Panc1 (cell line): ENCODE measurements at regions not wholly inside any gene's neighbourhood (a gene's known extent, or its start where the extent isn't known, plus 50 kb on each side); places are given as distances from the start of the nearest gene placed in this dataset.

Experiments
- ATAC-seq: fragments of 200-7000 bp; cut with Tn5 transposase; 2 replicates; pipeline ENCODE4 v1.9.1; 2020; ENCODE audit warnings: mild to moderate bottlenecking, moderate library complexity
- BruUV-seq: library from RNA; stranded (reverse); fragments of 400-500 nt; replicated peaks from 2 replicates; lab custom pipeline; 2021; lab: Mats Ljungman, UMichigan
- CTCF ChIA-PET: fragments of 300-600 bp; sonication (Branson Sonifier 250); formaldehyde crosslinking; loops from one replicate; lab custom pipeline; 2022; ENCODE audit warnings: antibody characterized with exemption; lab: Charles Lee
- POLR2A ChIA-PET: fragments of 300-600 bp; sonication (Branson Sonifier 250); formaldehyde crosslinking; loops from one replicate; lab custom pipeline; 2022; ENCODE audit warnings: antibody characterized with exemption; lab: Charles Lee
- DNase-seq: peaks from one replicate; pipeline ENCODE4 v3.0.0-alpha.2; 2010; ENCODE audit warnings: low read depth, low spot score
- H3K27ac ChIP-seq: 2 replicates; pipeline ENCODE4 v1.5.1; 2011; ENCODE audit warnings: mild to moderate bottlenecking, low read length, inconsistent platforms
- H3K27me3 ChIP-seq: fragments of 200-500 bp; sonication (Bioruptor generic); 2 replicates; pipeline ENCODE4 v1.6.0; 2014; ENCODE audit warnings: low read length, inconsistent platforms; ENCODE audit not compliant: control insufficient read depth, insufficient read depth
- H3K36me3 ChIP-seq: fragments of 200-500 bp; sonication (Bioruptor generic); 2 replicates; pipeline ENCODE4 v1.5.1; 2014; ENCODE audit warnings: inconsistent platforms, mild to moderate bottlenecking, low read length, moderate library complexity; ENCODE audit not compliant: control insufficient read depth, insufficient read depth
- H3K4me1 ChIP-seq: 2 replicates; pipeline ENCODE4 v1.5.1; 2011; ENCODE audit warnings: inconsistent platforms, mild to moderate bottlenecking, low read length, moderate library complexity; ENCODE audit not compliant: control insufficient read depth, insufficient read depth
- H3K4me3 ChIP-seq, 2 experiments: 2 replicates each; pipeline ENCODE4 v1.5.1; 2011 to 2012; ENCODE audit warnings: low read depth in 2 of 2, low read length in 2 of 2, mild to moderate bottlenecking in 2 of 2, inconsistent platforms in 1 of 2, moderate library complexity in 1 of 2
- H3K9me3 ChIP-seq: fragments of 200-500 bp; sonication (Bioruptor generic); 2 replicates; pipeline ENCODE4 v1.5.1; 2014; ENCODE audit warnings: low read depth, mild to moderate bottlenecking, inconsistent platforms, low read length, moderate library complexity; ENCODE audit not compliant: control insufficient read depth, insufficient read depth
- CTCF ChIP-seq: fragments of 450-650 bp; IDR thresholded peaks from 2 replicates; pipeline ENCODE4 v1.5.1; 2017; ENCODE audit warnings: mild to moderate bottlenecking
- POLR2AphosphoS5 ChIP-seq: IDR thresholded peaks from 2 replicates; pipeline ENCODE4 v1.6.1; 2012; ENCODE audit warnings: mild to moderate bottlenecking, low read depth, low read length, moderate library complexity
- REST ChIP-seq, 2 experiments: IDR thresholded peaks; 2 replicates each; pipeline ENCODE4 v1.6.1; 2011 to 2012; ENCODE audit warnings: low read depth in 2 of 2, control low read depth in 1 of 2, low read length in 1 of 2, mild to moderate bottlenecking in 1 of 2, moderate library complexity in 1 of 2; ENCODE audit not compliant: insufficient read depth in 1 of 2
- SIN3A ChIP-seq: IDR thresholded peaks from 2 replicates; pipeline ENCODE4 v1.6.1; 2012; ENCODE audit warnings: low read depth, mild to moderate bottlenecking, low read length, moderate library complexity, borderline replicate concordance; ENCODE audit not compliant: insufficient read depth
- TCF7L2 ChIP-seq: IDR thresholded peaks from 2 replicates; pipeline ENCODE4 v1.6.1; 2011; ENCODE audit warnings: mild to moderate bottlenecking, low read depth, low read length, inconsistent platforms
- in situ Hi-C: cut with HindIII; loops from 2 replicates; pipeline ENCODE4 v1.10.0; 2016; ENCODE audit warnings: low sequenced_read_pairs, low pct_unique_long_range_greater_than_20kb
- intact Hi-C: fragments of 100-400 bp; cut with micrococcal nuclease; formaldehyde crosslinking; loops from one replicate; pipeline ENCODE4 v1.10.0; 2022; ENCODE audit not compliant: unreplicated experiment

GRCh38 chr4:1501754-1502500 is 95.7 kb upstream of the NKX1-1 start:
- no peaks in the 10 kb centered on the region for H3K27me3 ChIP-seq
- H3K36me3 ChIP-seq: no peaks in the 10 kb centered on the region
- BruUV-seq: no TSS peak
- no peak overlapping the region for H3K4me3 ChIP-seq
- TF ChIP-seq TCF7L2 (no peak), SIN3A (no peak), REST (IDR thresholded peaks at IDR 0.05; ENCODE audit: insufficient read depth in 1 of 2, low read depth in 2 of 2, low read length in 1 of 2) (no peak), CTCF (no peak), POLR2AphosphoS5 (no peak)
- H3K9me3 ChIP-seq: no peaks in the 10 kb centered on the region
- POLR2A ChIA-PET: no interaction called here
- H3K27ac ChIP-seq: no peak overlapping the region
- CTCF ChIA-PET: no interaction called here
- DNase-seq (no peak), ATAC-seq (no peak)
- no peaks in the 10 kb centered on the region for H3K4me1 ChIP-seq
- in situ Hi-C loops (no loop called here), intact Hi-C loops (no loop called here)

- intact Hi-C loops (no loop called here), in situ Hi-C loops (no loop called here)
- H3K27ac ChIP-seq: no peak overlapping the region
- no peaks in the 10 kb centered on the region for H3K9me3 ChIP-seq
- H3K4me1 ChIP-seq: no peaks in the 10 kb centered on the region
- no TSS peak for BruUV-seq
- DNase-seq (no peak), ATAC-seq (no peak)
- ChIA-PET CTCF (no interaction called here), POLR2A (interaction anchor here (0.6 kb wide), 1 partner anchor 918 kb away, joined by 3 read pairs; no protein-coding TSS in a partner anchor)
- no peak overlapping the region for H3K4me3 ChIP-seq
- TF ChIP-seq TCF7L2 (no peak), CTCF (no peak), POLR2AphosphoS5 (no peak), REST (IDR thresholded peaks at IDR 0.05; ENCODE audit: insufficient read depth in 1 of 2, low read depth in 2 of 2, low read length in 1 of 2) (no peak)
- no peaks in the 10 kb centered on the region for H3K36me3 ChIP-seq
- no peaks in the 10 kb centered on the region for H3K27me3 ChIP-seq
These were observed 94.9 kb upstream of the NKX1-1 start for GRCh38 chr4:1500966-1501753.
